ENCODE measurements at regions not wholly inside any gene's neighbourhood (a gene's known extent, or its start where the extent isn't known, plus 50 kb on each side); places are given as distances from the start of the nearest gene placed in this dataset.
"Not testable (repeated sequence)": the region's sequence is repeated elsewhere in the genome, so short reads cannot be mapped to it uniquely, and the experiment has no call there.

DNA sequence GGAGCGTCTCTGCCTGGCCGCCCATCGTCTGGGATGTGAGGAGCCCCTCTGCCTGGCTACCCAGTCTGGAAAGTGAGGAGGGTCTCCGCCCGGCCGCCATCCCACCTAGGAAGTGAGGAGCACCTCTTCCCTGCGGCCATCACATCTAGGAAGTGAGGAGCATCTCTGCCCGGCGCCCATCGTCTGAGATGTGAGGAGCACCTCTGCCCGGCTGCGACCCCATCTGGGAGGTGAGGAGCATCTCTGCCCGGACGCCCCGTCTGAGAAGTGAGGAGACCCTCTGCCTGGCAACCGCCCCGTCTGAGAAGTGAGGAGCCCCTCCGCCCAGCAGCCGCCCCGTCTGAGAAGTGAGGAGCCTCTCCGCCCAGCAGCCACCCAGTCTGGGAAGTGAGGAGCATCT lies 84.5 kb downstream of the IDS start:
- not testable (repeated sequence) for DNase-seq, ATAC-seq

DNA sequence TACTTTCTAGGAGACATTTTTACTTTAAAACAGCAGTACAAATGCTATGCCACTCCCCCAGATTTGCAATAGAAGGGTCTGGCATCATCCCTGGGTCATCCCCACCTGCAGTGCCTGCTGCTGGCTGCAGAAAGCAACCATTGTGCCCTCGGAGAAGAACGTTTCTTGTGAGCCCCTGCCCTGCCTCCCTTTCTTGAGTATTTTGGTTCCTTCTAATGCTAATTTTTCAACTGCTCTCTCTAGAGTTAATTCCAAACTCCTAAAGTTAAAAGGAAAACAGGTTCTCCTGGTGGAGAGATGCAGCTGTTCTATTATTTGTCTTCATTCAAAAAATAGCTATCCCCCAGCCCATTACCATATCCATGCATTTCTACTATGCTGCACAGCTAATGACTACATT lies 107.1 kb downstream of the IDS start:
- no peak for ATAC-seq
- DNase-seq: no peak

DNA sequence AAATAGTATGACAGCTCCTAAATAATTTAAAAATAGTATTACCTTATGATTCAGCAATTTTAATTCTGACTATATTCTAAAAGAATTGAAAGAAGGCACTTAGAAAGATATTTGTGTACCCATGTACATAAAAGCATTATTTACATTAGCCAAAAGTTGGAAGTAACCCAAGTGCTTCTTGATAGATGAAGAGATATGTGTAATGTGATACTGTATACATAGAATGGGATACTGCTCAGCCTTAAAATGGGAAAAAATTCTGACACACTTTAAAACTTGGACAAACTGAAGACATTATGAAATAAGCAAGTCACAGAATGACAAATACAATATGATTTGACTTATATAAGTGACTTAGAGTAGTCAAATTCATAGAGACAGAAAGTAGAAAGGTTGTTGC lies 112.2 kb downstream of the IDS start:
- ATAC-seq (no peak), DNase-seq (no peak)

DNA sequence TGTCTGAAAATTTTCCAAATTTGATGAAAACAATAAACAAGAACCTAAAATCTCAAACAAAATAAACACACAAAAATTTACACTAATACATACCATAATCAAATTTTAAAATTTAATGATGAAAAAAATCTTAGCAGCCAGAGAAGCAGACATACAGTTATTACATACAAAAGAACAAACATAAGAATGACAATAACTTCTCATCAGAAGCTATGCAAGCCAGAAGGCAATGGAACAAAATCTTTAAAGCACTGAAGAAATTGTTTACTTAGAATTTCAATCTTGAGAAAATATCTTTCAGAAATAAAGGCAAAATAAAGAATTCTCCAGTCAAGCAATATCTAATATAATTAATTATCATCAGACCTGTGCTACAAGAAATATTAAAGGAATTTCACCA lies 121.3 kb downstream of the IDS start:
- DNase-seq: no peak

DNA sequence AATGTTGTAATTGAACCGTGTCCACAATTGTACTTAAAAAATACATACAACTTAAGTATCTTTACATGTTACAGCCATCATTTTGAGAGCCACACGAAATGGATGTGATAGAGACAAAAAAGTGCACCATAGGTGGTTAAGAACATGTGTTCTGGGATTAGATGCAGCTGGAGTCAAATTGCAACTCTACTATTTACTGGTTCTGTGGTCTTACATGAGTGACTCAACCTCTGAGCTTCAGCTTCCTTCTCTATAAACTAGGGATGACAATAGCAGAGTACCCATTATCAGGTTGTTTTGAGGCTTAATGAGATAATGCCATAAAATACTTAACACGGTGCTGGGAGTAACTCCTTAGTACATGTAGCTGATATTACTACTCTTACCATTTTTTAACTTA lies 130.4 kb downstream of the IDS start:
- ATAC-seq (no peak), DNase-seq (no peak)

More for the DNA sequence above, 121.3 kb downstream of the IDS start:
- ATAC-seq: no peak

DNA sequence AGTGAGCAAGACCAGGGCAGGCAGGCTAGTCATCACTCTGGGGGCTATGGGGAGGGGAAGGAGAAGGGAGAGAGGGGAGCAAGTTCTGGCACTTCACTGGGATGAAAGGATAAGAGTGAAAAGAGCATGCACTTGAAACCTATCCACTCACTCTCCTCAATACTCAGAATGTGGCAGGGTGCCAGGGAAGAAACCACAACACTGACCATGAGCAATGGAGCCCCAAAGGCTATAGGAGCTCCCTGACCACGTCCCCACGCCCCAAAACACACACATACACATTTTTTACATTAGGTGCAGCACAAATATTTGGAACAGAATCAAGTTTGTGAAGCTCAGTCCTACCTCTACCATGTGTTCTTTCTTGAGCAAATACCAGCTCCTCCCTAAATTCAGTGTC lies 132.2 kb downstream of the IDS start:
- ATAC-seq (no peak), DNase-seq (no peak)

DNA sequence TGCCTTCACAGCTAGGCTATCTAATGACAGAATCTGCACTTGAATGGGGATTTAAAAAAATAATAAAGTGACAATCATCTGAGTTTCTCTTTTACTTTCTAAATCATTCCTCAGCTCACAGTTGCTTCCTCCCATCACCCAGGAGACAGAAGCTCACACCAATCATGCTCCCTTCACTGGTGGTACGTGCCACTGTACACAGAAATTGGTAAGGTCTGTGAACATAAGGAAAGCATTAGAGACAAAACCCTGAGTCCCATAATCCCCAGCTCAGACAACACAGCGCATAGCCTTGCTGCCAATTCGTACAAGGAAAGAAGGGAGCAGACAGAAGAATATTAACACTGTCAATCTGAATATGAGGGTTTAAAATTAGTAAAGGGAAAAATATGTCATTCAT lies 133.1 kb downstream of the IDS start:
- ATAC-seq (no peak), DNase-seq (no peak)

DNA sequence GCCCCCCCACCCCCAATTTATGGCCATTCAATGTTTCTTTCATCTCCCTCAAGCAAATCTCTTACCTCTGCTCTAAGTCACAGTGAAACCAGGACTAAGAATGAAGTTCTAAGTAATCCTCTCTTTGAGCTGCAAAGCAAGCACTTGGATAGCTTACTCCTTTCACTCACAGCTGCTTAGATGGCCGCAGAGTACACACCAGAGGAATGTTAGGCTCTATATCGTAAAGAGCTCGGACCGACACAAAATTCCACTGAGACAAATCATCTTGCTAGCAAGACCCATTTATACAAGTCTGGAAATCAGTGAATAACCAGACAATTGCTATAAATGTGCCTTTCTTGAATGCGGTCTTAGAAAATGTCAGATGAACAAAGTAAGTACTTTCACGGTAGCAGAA lies 135.0 kb downstream of the IDS start:
- no peak for DNase-seq
- ATAC-seq: no peak

DNA sequence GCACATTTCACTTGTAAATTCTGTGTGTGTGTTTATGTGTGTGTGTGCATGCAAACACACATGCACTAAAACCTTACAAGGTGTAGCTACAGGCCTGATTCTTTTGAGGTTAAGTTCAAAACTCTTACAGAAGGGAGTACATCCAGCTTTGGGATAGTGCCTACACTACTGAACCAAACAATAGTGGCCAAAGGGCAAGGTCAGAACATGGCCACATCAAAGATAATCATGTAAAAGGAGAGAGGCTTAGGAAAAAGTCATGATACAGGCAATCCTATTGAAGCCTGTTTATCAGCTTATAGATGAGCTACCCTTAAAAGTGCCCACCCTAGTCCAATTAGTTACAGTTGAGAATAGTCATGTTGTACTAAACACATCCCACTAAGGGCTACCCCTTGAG lies 139.6 kb downstream of the IDS start:
- ATAC-seq (no peak), DNase-seq (no peak)

DNA sequence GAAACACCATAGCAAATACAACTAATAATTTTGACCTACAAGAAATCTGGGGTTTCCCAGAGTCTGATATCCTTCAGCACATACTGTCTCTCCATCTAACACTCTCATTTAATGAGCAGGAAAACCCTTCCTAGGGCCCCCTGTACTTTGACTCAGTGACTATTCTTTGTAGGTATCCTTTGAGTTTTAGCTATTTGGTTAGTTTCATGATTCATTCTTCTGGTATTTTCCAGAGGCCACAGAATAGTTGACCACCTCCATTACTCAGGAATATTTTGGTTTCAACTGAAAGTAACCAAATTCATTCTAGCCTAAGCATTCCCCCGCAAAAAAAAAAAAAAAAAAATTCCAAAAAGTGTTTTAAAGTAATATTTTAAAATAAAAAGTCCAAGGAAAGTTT lies 140.0 kb downstream of the IDS start:
- ATAC-seq (no peak), DNase-seq (no peak)

DNA sequence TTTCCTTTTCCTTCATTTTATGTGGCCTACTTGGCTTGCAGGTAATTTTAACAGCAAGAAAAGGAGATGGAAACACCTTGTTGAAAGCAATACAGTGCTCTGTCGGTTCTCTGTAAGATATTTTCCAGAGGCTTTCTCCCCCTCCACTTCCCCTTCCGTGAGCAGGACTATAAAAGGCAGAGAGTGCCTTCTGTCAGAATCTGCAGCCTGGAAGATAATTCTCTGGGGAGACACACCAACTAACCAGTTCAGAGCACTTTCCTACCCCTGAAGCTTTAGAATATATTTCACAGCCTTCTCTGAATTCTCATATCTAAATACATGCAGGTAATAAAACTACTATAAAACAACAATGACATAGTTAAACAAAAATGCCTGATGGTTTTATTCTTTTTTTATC lies 141.1 kb downstream of the IDS start:
- ATAC-seq (no peak), DNase-seq (no peak)

DNA sequence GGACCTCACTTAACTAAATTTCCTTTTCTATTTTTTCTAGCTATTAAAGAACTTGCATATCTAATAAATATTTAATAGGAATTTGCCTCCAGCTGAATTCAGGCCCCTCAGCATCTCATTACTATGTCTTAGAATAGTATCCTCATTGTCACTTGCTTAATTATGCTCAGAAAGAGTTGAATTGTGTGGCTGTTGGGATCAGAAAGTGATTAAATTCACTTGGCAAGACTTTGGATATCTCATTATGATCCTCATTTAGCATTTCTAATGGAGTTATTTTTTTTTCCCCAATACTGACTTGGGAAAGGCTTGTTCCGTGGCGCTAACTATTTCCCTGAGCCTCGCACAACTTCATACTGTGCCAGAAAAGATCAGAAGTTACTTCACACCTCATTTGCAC lies 158.8 kb downstream of the IDS start:
- ATAC-seq (no peak), DNase-seq (no peak)

DNA sequence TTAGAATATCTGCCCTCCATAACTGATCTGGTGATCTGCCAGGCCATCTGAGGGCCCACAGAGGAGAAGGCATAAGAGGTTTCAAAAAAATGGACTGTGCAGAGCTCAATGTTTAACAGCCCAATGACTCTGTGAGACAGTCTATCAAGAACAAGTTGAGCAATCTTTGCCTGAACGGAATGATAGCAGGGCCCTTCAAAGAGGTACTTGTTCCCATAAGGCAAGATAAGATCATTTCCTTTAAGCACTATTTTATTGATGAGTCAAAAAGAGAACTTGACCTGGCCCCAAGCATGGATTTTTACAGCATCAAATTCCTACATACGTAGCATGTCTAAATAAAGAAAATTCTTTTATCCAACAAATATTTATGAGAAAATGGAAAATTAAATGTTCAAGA lies 182.8 kb downstream of the IDS start:
- DNase-seq (no peak), ATAC-seq (no peak)

DNA sequence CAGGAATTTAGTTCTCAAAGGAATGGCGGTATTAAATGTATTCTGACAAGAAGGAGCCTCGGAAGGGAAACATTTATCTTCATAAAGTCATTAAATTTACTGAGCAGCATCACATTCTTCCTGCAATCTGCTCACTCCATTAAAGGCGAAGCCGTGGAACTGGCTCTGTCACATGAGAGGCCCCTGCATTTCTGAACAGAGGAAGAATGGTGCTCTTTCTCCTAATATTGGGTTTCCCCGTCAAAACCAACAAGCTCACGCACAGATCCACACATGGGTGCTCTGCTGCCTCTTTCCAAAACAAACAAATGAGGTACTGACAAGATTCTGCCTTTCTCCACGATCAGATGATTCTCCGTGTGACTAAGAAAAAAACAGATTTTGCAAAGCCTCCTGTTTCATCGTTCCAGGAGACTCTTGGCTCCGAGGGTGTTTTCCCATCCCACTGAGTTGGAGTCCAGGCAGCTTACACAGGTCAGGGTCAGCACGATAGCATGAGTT lies 191.2 kb downstream of the IDS start:
- DNase-seq: no peak
- ATAC-seq: no peak

DNA sequence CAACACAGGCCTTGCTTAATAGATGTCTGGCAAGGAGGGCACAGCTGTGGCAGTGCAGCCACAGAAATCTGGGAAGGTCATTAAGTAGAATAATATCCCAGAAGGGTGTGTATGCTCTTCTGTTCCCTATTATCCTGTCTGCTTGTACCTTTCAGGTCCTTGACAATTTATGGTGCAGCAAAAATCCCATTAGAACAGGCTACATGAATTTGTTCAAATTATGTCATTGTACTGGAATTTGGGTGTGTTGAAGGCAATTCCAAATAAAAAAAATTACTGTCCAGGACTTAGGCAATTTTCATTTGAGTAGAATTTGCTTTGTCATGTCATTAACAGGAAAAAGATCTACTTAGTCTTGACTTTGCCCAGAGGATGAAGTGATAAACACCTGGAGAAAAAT lies 192.1 kb downstream of the IDS start:
- ATAC-seq: no peak

DNA sequence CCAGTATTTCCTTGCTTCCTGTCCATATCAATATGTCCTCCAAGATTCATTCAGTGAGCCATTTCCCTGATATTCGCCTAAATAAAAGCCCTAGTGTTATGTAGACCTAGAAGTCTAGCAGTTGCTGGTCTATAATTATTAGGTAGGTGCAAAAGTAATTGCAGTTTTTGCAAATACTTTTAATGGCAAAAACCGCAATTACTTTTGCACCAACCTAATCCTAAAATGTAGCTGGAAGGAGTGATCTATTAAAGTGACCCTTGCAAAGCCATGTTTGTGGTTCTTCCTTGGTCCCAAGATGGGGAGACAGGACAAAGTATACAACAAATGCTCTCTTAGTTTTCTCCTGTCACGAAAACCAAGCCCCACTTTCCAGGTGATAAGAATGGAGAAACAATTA lies 193.0 kb downstream of the IDS start:
- DNase-seq (no peak), ATAC-seq (no peak)

More for the DNA sequence above, 192.1 kb downstream of the IDS start:
- no peak for DNase-seq

DNA sequence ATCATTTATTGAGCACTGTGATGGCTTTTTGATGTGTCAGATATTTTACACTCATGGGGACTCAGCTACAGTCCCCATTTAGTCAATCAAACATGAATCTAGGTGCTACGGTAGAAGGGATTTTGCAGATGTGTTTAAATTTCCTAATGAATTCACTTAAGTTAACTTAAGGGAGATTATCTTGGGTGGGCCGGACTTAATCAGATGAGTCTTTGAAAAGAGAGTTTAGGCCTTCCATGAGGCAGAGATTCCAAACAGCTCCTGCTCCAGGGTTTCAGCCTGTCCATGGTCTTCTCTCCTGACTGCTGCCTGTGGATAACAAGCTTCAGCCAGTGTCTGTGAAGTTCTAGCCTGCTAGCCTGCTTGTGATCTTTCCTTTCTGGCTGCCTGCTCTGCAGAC lies 202.4 kb downstream of the IDS start:
- DNase-seq: no peak

DNA sequence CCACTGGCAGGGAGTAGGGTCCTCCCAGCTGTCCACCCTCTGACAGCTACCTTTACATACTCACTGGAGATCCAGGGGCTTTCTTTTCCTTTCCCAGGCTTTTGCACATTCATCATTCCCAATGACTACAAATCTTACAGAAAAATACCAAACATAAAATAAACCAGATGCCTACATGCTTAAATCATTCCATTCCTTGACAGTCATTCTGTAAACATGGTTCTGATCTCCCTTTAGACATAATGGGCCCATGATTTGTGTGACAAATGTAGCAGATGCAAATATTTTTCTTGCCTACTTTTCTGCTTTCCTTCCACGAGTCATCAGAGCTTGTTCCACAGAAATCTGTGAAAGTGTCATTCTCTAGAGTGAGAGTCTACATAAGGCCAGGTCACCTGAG lies 207.0 kb downstream of the IDS start:
- ATAC-seq (no peak), DNase-seq (no peak)

More for the DNA sequence above, 202.4 kb downstream of the IDS start:
- no peak for ATAC-seq

DNA sequence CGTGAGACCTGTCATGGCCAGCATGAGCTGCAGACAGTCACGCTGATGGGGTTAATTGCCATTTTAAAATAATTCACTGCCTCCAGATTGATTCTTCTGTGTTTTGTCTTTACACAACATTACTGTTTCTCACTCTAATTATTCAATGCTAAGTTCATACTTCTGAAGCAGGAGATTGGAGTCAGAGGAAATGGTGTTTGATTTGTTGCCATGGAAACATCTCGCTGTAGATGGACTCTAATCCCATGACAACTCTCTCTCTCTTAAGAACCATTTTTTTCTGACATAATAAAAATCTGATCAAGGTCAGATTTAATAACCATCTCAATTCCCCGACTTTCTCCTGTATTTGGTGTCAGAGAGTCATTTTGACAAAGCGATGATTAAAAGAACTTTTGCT lies 209.0 kb downstream of the IDS start:
- ATAC-seq: no peak
- no peak for DNase-seq

DNA sequence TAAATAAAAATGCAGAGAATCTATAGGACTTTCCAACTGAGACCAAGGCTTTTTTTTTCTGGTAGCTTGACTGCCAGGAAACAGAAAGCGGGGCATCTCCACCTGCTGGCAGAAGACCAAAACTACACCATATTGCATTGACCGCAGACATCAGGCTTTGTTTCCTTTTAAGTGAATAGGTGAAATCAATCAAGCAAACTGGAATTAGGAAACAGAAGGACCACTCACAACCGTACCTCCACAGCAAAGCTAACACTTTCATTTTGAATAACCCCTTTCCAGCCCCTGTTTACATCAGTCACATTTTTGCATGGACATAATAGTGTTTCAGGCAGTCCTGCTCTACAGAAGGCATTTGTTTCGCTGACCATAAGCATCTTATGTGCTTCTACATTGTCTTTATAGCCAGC lies 218.2 kb downstream of the IDS start:
- DNase-seq: peak; percentile 34
- no peak for ATAC-seq

DNA sequence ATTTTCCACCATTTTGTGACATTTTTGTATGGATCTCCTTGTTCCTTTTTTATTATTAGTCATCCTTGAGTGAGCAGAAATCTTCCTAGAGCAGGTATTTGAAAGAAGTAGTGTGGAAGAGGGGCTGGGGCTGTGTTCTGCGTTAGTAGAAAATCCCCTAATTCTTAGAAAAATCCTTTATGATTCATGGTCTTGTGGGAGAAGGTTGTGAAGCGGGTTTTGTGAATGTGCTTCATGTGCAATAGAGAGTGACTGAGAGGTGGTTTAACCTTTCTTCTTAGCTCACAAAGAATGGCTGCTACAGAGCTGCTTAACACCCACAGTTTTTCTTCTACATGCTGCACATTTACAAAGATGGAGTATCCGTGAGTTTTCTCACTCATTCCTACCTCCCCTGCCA lies 220.5 kb downstream of the IDS start:
- peak; percentile 89 for ATAC-seq
- DNase-seq: no peak

DNA sequence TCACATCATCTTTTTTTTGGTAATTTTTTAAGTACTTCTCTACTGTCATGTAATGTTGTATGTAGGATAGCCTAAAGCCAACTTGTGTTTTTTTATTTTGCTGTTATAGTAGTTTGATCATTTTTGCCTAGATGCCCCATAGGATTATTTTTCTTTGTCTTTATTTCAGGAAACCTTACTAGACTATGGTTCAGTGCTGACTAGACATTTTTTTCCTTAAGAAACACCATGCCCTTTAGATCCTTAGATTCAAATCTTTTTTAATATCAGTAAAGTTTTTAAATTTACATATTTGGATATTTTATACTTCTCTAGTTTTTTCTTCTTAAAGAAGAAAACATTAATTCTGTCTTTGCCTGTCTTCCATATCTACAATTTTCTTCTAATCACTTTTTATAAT lies 221.3 kb downstream of the IDS start:
- ATAC-seq: no peak
- DNase-seq: no peak

DNA sequence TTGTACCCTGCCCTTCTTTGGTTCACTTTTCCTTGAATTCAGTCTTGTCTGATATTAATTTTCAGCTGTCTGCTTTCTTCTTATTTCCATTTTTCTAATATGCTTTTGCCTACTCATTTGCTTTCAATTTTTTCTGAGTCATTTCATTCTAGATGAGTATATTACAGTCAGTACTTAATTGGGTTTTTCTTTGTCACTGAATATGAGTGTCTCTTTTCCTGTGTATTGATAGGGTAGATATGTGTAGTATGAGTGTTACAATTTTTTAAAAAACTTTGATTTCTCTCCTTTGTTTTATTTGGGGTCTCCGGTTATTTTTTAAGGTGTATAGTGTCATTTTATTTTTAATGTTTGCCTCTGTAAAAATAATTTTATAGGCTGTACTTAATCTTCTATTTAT lies 222.2 kb downstream of the IDS start:
- ATAC-seq (no peak), DNase-seq (no peak)

DNA sequence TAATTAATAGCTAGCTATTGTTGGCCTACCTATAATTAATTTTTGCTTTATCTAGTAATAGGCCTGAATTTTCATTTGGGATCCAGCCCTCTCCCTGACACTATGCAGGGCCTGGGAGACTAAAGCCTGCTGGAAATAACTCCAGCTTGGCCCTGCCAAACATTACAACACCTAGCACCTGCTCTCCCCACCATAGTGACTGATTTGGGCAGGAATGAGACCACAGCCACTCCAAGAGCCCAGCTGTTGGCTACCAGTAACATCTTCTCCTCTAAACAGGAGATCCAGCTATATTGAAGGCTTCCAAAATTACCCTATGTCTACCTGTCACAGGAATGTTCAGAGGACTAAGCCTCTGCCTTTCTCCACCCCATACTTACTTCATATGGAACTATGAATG lies 225.1 kb downstream of the IDS start:
- DNase-seq: no peak
- ATAC-seq: no peak

DNA sequence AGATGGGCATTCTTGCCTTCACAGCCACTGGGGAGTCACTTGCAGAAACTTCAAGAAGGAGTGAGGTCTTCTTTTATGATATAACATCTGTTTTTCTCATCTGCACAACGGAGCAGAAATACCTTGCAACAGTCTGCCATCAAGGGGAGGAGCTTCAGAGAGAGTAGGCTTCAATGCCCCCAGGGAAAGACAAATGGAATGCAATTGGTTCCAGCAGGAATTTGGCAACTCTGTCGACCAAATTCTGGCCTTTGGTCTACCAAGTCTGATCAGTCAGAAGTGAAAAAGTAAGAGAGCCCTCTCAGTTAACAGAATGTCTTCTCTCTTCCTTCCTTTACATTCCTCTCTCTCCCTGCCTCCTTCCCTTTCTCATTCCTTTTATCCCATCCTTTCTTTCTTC lies 229.3 kb downstream of the IDS start:
- ATAC-seq: no peak

More for the DNA sequence above, 229.3 kb downstream of the IDS start:
- no peak for DNase-seq
